HepG2 (cell line): ENCODE measurements at regions not wholly inside any gene's neighbourhood (a gene's known extent, or its start where the extent isn't known, plus 50 kb on each side); places are given as distances from the start of the nearest gene placed in this dataset.

Source experiments
- ATAC-seq: fragments of 200-7000 bp; cut with Tn5 transposase; 3 replicates; pipeline ENCODE4 v1.9.1; 2020; ENCODE audit warnings: mild to moderate bottlenecking, moderate library complexity
- BruUV-seq: library from RNA; stranded (reverse); fragments of 400-500 nt; replicated peaks from 2 replicates; lab custom pipeline; 2021; lab: Mats Ljungman, UMichigan
- CTCF ChIA-PET: fragments of 300-600 bp; formaldehyde crosslinking; extraction: SDS; loops from one replicate; lab custom pipeline; 2021; ENCODE audit warnings: low total read pairs, inconsistent platforms, low intra/inter-chr PET ratio; lab: Yijun Ruan, JAX
- POLR2A ChIA-PET: fragments of 350-600 bp; sonication (Branson Sonifier 250); formaldehyde crosslinking; loops from one replicate; lab custom pipeline; 2020; ENCODE audit warnings: antibody characterized with exemption, inconsistent platforms; lab: Yijun Ruan, JAX
- DNase-seq: peaks from one replicate; pipeline ENCODE4 v3.0.0-alpha.2; 2015; ENCODE audit warnings: low spot score
- FAIRE-seq: peaks from 3 replicates; lab custom pipeline; 2011; peaks lifted over from hg19 to GRCh38; lab: Jason Lieb, UNC
- H2AFZ ChIP-seq: one replicate; pipeline ENCODE4 v1.6.1; 2011; ENCODE audit warnings: low read length, inconsistent platforms
- H3K27ac ChIP-seq: fragments of 300-600 bp; 3 replicates; pipeline ENCODE4 v1.8.0; 2011; ENCODE audit warnings: mixed run types, mild to moderate bottlenecking, mixed read lengths, low read length, inconsistent platforms; ENCODE audit not compliant: insufficient read depth; ENCODE audit errors: extremely low read length
- H3K27me3 ChIP-seq, 2 experiments: fragments of 200-600 bp in 1 of 2; 2 replicates in 1 of 2; 3 replicates in 1 of 2; pipeline versions ENCODE4 v1.6.0 to v1.8.0; 2011; ENCODE audit warnings: low read length in 2 of 2, mild to moderate bottlenecking in 2 of 2, moderate library complexity in 2 of 2, inconsistent platforms in 1 of 2; ENCODE audit not compliant: insufficient read depth in 2 of 2, control insufficient read depth in 1 of 2
- H3K36me3 ChIP-seq, 2 experiments: fragments of 200-600 bp in 1 of 2; replicated peaks in 1 of 2; 2 replicates in 1 of 2; 3 replicates in 1 of 2; pipeline versions ENCODE4 v1.5.1 to v1.8.0; 2011; ENCODE audit warnings: low read length in 2 of 2, inconsistent platforms in 1 of 2; ENCODE audit not compliant: insufficient read depth in 2 of 2, control insufficient read depth in 1 of 2
- H3K4me1 ChIP-seq: 2 replicates; pipeline ENCODE4 v1.5.1; 2012; ENCODE audit warnings: low read length, inconsistent platforms; ENCODE audit not compliant: insufficient read depth
- H3K4me2 ChIP-seq: 2 replicates; pipeline ENCODE4 v1.6.0; 2011; ENCODE audit warnings: low read depth, low read length, inconsistent platforms
- H3K4me3 ChIP-seq, 3 experiments: fragments of 200-600 bp in 1 of 3; sonication (generic), shearing (Covaris generic) in 1 of 3; replicated peaks in 1 of 3; 2 replicates each; pipeline ENCODE4 v1.5.1; 2011 to 2016; ENCODE audit warnings: low read length in 3 of 3, inconsistent platforms in 2 of 3, low read depth in 2 of 3, mild to moderate bottlenecking in 2 of 3, control low read depth in 1 of 3, mixed read lengths in 1 of 3; ENCODE audit not compliant: insufficient read depth in 1 of 3
- H3K79me2 ChIP-seq: one replicate; pipeline ENCODE4 v1.6.1; 2011; ENCODE audit warnings: low read length, inconsistent platforms; ENCODE audit not compliant: insufficient read depth
- H3K9ac ChIP-seq: 2 replicates; pipeline ENCODE4 v1.6.0; 2011; ENCODE audit warnings: mild to moderate bottlenecking, low read depth, low read length, inconsistent platforms; ENCODE audit not compliant: insufficient read depth
- H3K9me3 ChIP-seq: 2 replicates; pipeline ENCODE4 v1.5.1; 2012; ENCODE audit warnings: mild to moderate bottlenecking, low read length
- H4K20me1 ChIP-seq: 2 replicates; pipeline ENCODE4 v1.6.0; 2011; ENCODE audit warnings: inconsistent platforms, mild to moderate bottlenecking, low read length, moderate library complexity; ENCODE audit not compliant: insufficient read depth
- ARNT2 ChIP-seq: sonication (generic); formaldehyde crosslinking; IDR thresholded peaks from 2 replicates; pipeline ENCODE4 v1.8.0; 2022; ENCODE audit warnings: mild to moderate bottlenecking, low read depth, missing genetic modification reagents, moderate library complexity
- CC2D1A ChIP-seq: sonication (generic); formaldehyde crosslinking; IDR thresholded peaks from 2 replicates; pipeline ENCODE4 v1.8.1; 2023; ENCODE audit warnings: mild to moderate bottlenecking, missing genetic modification reagents
- CENPT ChIP-seq: sonication (generic); formaldehyde crosslinking; IDR thresholded peaks from 2 replicates; pipeline ENCODE4 v1.8.0; 2022; ENCODE audit warnings: low read depth, mild to moderate bottlenecking, moderate library complexity, missing genetic modification reagents
- ELF4 ChIP-seq: sonication (generic); formaldehyde crosslinking; IDR thresholded peaks from 2 replicates; pipeline ENCODE4 v1.5.0; 2020; ENCODE audit warnings: missing genetic modification reagents, mild to moderate bottlenecking, moderate library complexity, borderline replicate concordance
- HOXA3 ChIP-seq: sonication (generic); formaldehyde crosslinking; IDR thresholded peaks from 2 replicates; pipeline ENCODE4 v1.5.0; 2020; ENCODE audit warnings: missing genetic modification reagents
- POLR2G ChIP-seq: fragments of 200-400 bp; formaldehyde crosslinking; IDR thresholded peaks from 2 replicates; pipeline ENCODE4 v1.6.1; 2018; ENCODE audit warnings: mild to moderate bottlenecking, low read depth, low read length, moderate library complexity
- RCOR2 ChIP-seq: IDR thresholded peaks from 2 replicates; pipeline ENCODE4 v1.6.1; 2016; ENCODE audit warnings: missing biosample characterization, missing genetic modification reagents
- SIX1 ChIP-seq: sonication (generic); formaldehyde crosslinking; IDR thresholded peaks from 2 replicates; pipeline ENCODE4 v1.4.0; 2020; ENCODE audit warnings: missing genetic modification reagents, borderline replicate concordance
- TARDBP ChIP-seq: sonication (generic); formaldehyde crosslinking; IDR thresholded peaks from 2 replicates; pipeline ENCODE4 v1.8.0; 2022; ENCODE audit warnings: mild to moderate bottlenecking, missing genetic modification reagents
- ZC3H4 ChIP-seq: sonication (generic); formaldehyde crosslinking; IDR thresholded peaks from 2 replicates; pipeline ENCODE4 v1.4.0; 2020; ENCODE audit warnings: missing genetic modification reagents, borderline replicate concordance
- ZNF260 ChIP-seq: sonication (generic); formaldehyde crosslinking; IDR thresholded peaks from 2 replicates; pipeline ENCODE4 v1.4.0; 2020; ENCODE audit warnings: missing genetic modification reagents, low read depth, mild to moderate bottlenecking, borderline replicate concordance
- ZNF709 ChIP-seq: sonication (generic); formaldehyde crosslinking; IDR thresholded peaks from 2 replicates; pipeline ENCODE4 v1.5.0; 2020; ENCODE audit warnings: mild to moderate bottlenecking, missing genetic modification reagents
- WGBS: methylation state at CpG from one replicate; pipeline ENCODE4 v1.1.6; 2017; ENCODE audit warnings: low lambda C conversion rate; 5-methylcytosine and 5-hydroxymethylcytosine counted together
- in situ Hi-C: cut with HindIII; loops from 2 replicates; pipeline ENCODE4 v1.10.0; 2017; ENCODE audit warnings: low pct_unique_long_range_greater_than_20kb; ENCODE audit not compliant: extremely low pct_ligation_motif_present
- intact Hi-C: fragments of 100-400 bp; cut with micrococcal nuclease; formaldehyde crosslinking; loops from one replicate; pipeline ENCODE4 v1.10.0; 2022; ENCODE audit not compliant: unreplicated experiment
- TF ChIP-seq, protein P1 (sequence below): sonication (generic); formaldehyde crosslinking; IDR thresholded peaks from 2 replicates; pipeline ENCODE4 v1.4.0; 2020; ENCODE audit warnings: missing genetic modification reagents, borderline replicate concordance
- TF ChIP-seq, protein P2 (sequence below): sonication (generic); formaldehyde crosslinking; IDR thresholded peaks from 2 replicates; pipeline ENCODE4 v1.4.0; 2020; ENCODE audit warnings: missing genetic modification reagents
- TF ChIP-seq, protein P3 (sequence below): sonication (generic); formaldehyde crosslinking; IDR thresholded peaks from 2 replicates; pipeline ENCODE4 v1.4.0; 2020; ENCODE audit warnings: mild to moderate bottlenecking, missing genetic modification reagents

DNA sequence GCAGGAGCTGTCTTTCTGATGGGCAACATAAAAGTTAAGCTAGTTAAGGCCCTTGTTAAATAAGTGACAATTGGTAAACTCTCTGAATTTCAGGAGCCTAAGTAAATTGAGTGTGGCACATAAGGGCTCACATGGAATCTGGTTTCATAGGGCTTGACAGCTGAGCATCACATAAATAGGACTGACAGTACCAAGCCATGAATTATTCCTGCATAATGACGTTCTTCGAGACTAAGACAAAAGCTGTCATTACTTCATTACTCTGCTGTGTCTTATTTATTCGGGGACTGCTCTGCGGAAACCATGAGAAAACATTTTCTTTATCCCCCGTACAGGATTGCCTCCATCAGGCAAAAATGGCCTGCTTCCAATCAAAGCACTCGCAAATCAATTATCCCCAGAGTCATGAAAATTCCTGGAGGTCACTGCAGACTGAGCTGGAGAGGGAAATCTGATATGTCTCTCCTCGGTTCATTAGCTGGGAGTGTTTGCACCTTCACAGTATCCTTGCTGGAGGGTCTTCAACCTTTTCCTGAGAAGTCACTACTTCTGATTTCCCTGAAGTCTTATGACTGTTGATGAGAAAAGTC lies 311.4 kb downstream of the CDH26 start:
- FAIRE-seq, result no peak
- no peak for TF ChIP-seq ZC3H4
- no peak for TF ChIP-seq ARNT2
- TF ChIP-seq, protein P1, sequence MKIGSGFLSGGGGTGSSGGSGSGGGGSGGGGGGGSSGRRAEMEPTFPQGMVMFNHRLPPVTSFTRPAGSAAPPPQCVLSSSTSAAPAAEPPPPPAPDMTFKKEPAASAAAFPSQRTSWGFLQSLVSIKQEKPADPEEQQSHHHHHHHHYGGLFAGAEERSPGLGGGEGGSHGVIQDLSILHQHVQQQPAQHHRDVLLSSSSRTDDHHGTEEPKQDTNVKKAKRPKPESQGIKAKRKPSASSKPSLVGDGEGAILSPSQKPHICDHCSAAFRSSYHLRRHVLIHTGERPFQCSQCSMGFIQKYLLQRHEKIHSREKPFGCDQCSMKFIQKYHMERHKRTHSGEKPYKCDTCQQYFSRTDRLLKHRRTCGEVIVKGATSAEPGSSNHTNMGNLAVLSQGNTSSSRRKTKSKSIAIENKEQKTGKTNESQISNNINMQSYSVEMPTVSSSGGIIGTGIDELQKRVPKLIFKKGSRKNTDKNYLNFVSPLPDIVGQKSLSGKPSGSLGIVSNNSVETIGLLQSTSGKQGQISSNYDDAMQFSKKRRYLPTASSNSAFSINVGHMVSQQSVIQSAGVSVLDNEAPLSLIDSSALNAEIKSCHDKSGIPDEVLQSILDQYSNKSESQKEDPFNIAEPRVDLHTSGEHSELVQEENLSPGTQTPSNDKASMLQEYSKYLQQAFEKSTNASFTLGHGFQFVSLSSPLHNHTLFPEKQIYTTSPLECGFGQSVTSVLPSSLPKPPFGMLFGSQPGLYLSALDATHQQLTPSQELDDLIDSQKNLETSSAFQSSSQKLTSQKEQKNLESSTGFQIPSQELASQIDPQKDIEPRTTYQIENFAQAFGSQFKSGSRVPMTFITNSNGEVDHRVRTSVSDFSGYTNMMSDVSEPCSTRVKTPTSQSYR, result no peak
- TF ChIP-seq RCOR2 (CRISPR knock-in tag), result no peak
- in situ Hi-C loops, result no loop called here

DNA sequence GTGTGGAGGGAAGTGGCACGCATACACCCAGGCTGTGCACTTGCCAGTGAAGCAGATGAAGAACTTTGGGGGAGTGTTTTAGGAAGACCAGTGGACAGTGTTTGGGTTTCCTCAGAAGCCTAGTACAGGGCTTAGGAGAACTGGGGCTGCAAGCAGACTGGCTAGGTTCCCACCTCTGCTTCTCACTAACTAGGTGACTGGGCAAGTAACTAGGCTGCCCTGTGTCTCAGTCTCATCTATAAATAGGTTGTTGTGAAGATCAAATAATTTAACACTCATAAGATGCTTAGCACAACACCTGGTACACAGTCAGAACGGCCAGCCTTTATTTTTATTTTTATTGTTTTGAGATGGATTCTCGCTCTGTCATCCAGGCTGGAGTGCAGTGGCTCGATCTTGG lies 312.1 kb downstream of the CDH26 start:
- H3K27ac ChIP-seq, result no peak overlapping the region
- H3K4me1 ChIP-seq, result no peaks in the 10 kb centered on the region
- no peak for TF ChIP-seq ZNF260 (CRISPR knock-in tag)
- TF ChIP-seq, protein P2, sequence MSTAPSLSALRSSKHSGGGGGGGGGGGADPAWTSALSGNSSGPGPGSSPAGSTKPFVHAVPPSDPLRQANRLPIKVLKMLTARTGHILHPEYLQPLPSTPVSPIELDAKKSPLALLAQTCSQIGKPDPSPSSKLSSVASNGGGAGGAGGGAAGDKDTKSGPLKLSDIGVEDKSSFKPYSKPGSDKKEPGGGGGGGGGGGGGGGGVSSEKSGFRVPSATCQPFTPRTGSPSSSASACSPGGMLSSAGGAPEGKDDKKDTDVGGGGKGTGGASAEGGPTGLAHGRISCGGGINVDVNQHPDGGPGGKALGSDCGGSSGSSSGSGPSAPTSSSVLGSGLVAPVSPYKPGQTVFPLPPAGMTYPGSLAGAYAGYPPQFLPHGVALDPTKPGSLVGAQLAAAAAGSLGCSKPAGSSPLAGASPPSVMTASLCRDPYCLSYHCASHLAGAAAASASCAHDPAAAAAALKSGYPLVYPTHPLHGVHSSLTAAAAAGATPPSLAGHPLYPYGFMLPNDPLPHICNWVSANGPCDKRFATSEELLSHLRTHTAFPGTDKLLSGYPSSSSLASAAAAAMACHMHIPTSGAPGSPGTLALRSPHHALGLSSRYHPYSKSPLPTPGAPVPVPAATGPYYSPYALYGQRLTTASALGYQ (CRISPR knock-in tag), result no peak
- no peak for TF ChIP-seq HOXA3
- no peak for TF ChIP-seq TARDBP (CRISPR knock-in tag)
- TF ChIP-seq ZNF709 (CRISPR knock-in tag), result no peak
- TF ChIP-seq CC2D1A (CRISPR knock-in tag), result no peak
- no peak for TF ChIP-seq SIX1
- no peak for TF ChIP-seq POLR2G
- TF ChIP-seq ELF4 (CRISPR knock-in tag), result no peak
- TF ChIP-seq, protein P3, sequence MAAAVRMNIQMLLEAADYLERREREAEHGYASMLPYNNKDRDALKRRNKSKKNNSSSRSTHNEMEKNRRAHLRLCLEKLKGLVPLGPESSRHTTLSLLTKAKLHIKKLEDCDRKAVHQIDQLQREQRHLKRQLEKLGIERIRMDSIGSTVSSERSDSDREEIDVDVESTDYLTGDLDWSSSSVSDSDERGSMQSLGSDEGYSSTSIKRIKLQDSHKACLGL (CRISPR knock-in tag), result no peak
- no peak for TF ChIP-seq CENPT (CRISPR knock-in tag)

More for the DNA sequence above, 311.4 kb downstream of the CDH26 start:
- no peak overlapping the region for H3K27ac ChIP-seq
- H2AFZ ChIP-seq, result no peak overlapping the region
- H3K9ac ChIP-seq, result no peak overlapping the region
- H3K79me2 ChIP-seq, result no peaks in the 10 kb centered on the region
- ATAC-seq (no peak), DNase-seq (no peak)
- 8% methylated on average over 7 of the region's 7 CpGs for WGBS
- H3K9me3 ChIP-seq, result 0 out of 2 replicates have a peak, but pooled peaks cover 8% of the 10 kb centered on the region
- no peak overlapping the region for H3K4me2 ChIP-seq
- ChIA-PET POLR2A (no interaction called here), CTCF (no interaction called here)
- no peak overlapping the region for H3K4me3 ChIP-seq
- no TSS peak for BruUV-seq
- H3K4me1 ChIP-seq, result no peaks in the 10 kb centered on the region
- H3K27me3 ChIP-seq, result no peaks in the 10 kb centered on the region
- H3K36me3 ChIP-seq, result no peaks in the 10 kb centered on the region
- intact Hi-C loops, result no loop called here
- no peaks in the 10 kb centered on the region for H4K20me1 ChIP-seq

More for the DNA sequence above, 312.1 kb downstream of the CDH26 start:
- FAIRE-seq (no peak), DNase-seq (no peak), ATAC-seq (no peak)
- Histone ChIP-seq H3K9ac (no peak overlapping the region), H2AFZ (no peak overlapping the region), H3K79me2 (no peaks in the 10 kb centered on the region), H3K9me3 (0 out of 2 replicates have a peak, but pooled peaks cover 8% of the 10 kb centered on the region), H3K4me3 (no peak overlapping the region), H3K36me3 (no peaks in the 10 kb centered on the region), H4K20me1 (no peaks in the 10 kb centered on the region), H3K4me2 (no peak overlapping the region), H3K27me3 (no peaks in the 10 kb centered on the region)
- intact Hi-C loops, result no loop called here
- ChIA-PET POLR2A (no interaction called here), CTCF (no interaction called here)
- BruUV-seq, result no TSS peak
- WGBS, result 2% methylated on average over 4 of the region's 4 CpGs
- in situ Hi-C loops, result no loop called here
